Right cardiac atrium (tissue), 5 donors: ENCODE measurements at regions not wholly inside any gene's neighbourhood (a gene's known extent, or its start where the extent isn't known, plus 50 kb on each side); places are given as distances from the start of the nearest gene placed in this dataset.

ENCODE experiments used
- ATAC-seq, 2 donors: fragments of 200-7000 bp; cut with Tn5 transposase; one replicate each; pipeline versions ENCODE4 v1.8.0 to v1.9.1; 2020; ENCODE audit warnings: moderate library complexity in 2 of 2, mild to moderate bottlenecking in 1 of 2
- DNase-seq, 3 donors: peaks; one replicate each; pipeline ENCODE4 v3.0.0-alpha.2; 2020
- H3K27ac ChIP-seq: one replicate; pipeline ENCODE4 v1.5.1; 2013; ENCODE audit warnings: mild to moderate bottlenecking, low read length, control low read depth, moderate library complexity
- H3K27me3 ChIP-seq: one replicate; pipeline ENCODE4 v1.6.1; 2013; ENCODE audit not compliant: control insufficient read depth, insufficient read depth
- H3K4me1 ChIP-seq: one replicate; pipeline ENCODE4 v1.6.1; 2013; ENCODE audit warnings: low read length; ENCODE audit not compliant: control insufficient read depth, insufficient read depth
- H3K4me3 ChIP-seq: one replicate; pipeline ENCODE4 v1.5.1; 2013; ENCODE audit warnings: low read length, control low read depth
- H3K9me3 ChIP-seq: one replicate; pipeline ENCODE4 v1.6.1; 2013; ENCODE audit warnings: low read length; ENCODE audit not compliant: control insufficient read depth
- WGBS: extraction: QIAGEN DNeasy Blood & Tissue Kit; methylation state at CpG from one replicate; pipeline ENCODE4 v1.1.7; 2013; 5-methylcytosine and 5-hydroxymethylcytosine counted together
- intact Hi-C, 4 donors: fragments of 100-400 bp; cut with DNase I; formaldehyde crosslinking; loops; one replicate each; pipeline versions ENCODE4 v1.11.0 to v1.14.0; 2022 to 2023
- donor health status: healthy with polysubstance abuse.
- donor health status: DM: no; HTN: yes; CAD: no.
- donor health status: DM: no; HTN: no; CAD: no.
- donor health status: DM: no; HTN: yes; CAD: no; lungs with severe emphysema.
- donor health status: DM: yes; HTN: yes; CAD: no.

DNA sequence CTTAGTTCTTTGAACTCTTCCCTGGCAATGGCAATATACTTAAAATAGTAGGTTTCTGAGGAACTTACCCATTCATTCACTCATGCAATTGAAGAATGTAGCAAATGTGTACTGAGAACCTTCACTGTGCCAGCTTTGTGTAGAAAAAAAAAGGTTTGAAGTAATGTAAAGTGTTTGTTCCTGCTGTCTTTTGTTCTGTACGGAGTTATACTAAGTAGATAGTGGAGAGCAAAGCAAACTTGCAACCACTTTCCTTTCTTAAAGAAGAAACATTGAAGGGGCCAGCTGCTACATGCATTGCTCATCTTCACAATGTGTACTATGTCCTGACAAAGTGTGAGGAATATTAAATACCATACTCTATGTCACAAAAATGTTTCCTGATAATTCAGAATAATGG lies 68.9 kb upstream of the FREM2 start:
- ATAC-seq: no peak
- WGBS: 52% methylated on average over 1 of the region's 1 CpG

GRCh38 chr13:38618336-38618735 lies 68.5 kb upstream of the FREM2 start:
- intact Hi-C loops: no loop called here
- H3K4me1 ChIP-seq: no peaks in the 10 kb centered on the region
- WGBS: 68% methylated on average over 3 of the region's 3 CpGs
- H3K9me3 ChIP-seq: no peaks in the 10 kb centered on the region
- no peak overlapping the region for H3K27ac ChIP-seq
- no peak overlapping the region for H3K4me3 ChIP-seq
- H3K27me3 ChIP-seq: no peaks in the 10 kb centered on the region
- DNase-seq: no peak
- ATAC-seq: no peak

More for the DNA sequence above, 68.9 kb upstream of the FREM2 start:
- no peak for DNase-seq
- intact Hi-C loops: no loop called here
- Histone ChIP-seq H3K4me1 (no peaks in the 10 kb centered on the region), H3K27me3 (no peaks in the 10 kb centered on the region), H3K27ac (no peak overlapping the region), H3K9me3 (no peaks in the 10 kb centered on the region), H3K4me3 (no peak overlapping the region)

DNA sequence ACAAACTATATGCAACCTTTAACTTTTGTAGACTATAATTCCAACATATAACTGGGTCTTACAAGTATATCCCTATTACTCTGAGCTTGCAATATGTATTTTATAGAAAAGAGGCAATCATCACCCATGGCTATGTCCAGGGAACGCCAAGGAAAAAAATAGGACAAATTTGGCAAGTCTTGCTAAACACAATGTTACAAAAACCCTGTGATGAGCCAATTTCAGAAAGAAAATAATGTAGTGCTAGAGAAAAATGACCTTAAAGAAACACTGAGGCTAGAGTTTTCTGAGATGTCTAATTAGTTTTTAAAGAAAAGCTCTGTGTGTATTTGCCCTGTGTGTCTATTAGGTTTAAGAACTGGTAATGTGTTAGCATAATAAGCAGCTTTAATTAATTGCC lies 68.0 kb upstream of the FREM2 start:
- Histone ChIP-seq H3K27me3 (no peaks in the 10 kb centered on the region), H3K4me1 (no peaks in the 10 kb centered on the region), H3K4me3 (no peak overlapping the region), H3K27ac (no peak overlapping the region), H3K9me3 (no peaks in the 10 kb centered on the region)
- intact Hi-C loops: no loop called here
- 42% methylated on average over 1 of the region's 1 CpG for WGBS
- no peak for DNase-seq
- no peak for ATAC-seq

DNA sequence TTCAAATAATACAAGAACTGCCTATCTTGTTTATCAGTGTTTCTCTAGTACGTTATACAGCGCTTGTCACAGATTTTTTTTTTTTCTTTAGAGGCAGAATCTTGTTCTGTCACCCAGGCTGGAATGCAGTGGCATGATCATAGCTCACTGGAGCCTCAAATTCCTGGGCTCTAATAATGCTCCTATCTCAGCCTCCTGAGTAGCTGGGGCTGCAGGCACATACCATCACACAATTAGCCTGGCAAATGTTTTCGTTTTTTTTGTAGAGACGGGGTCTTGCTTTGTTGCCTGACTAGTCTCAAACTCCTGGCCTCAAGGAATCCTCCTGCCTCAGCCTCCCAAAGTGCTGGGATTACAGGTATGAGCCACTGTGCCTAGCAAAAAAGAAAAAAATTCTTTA lies 66.0 kb upstream of the FREM2 start:
- no peak for ATAC-seq
- Histone ChIP-seq H3K27ac (no peak overlapping the region), H3K27me3 (no peaks in the 10 kb centered on the region), H3K9me3 (no peaks in the 10 kb centered on the region), H3K4me3 (no peak overlapping the region), H3K4me1 (no peaks in the 10 kb centered on the region)
- no peak for DNase-seq
- WGBS: 58% methylated on average over 4 of the region's 4 CpGs
- intact Hi-C loops: no loop called here

DNA sequence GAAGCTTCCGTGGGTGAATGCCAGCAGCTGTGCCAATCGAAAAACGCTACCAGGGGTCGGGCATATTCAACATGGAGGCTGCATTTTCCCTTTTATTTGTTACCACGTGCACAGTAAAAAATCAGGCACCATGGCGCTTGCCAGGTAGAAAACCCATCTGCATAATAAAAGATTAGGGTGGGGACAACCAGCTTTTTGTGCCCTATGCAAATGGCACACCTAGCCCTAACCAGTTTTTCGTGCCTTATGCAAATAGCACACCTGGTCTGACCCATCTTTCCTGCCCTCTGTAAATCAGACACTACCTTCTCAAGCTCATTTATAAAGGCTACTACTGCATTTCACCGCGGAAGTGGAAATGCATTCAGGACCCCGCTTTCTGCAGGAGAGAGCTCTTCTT lies 62.1 kb upstream of the FREM2 start:
- no peaks in the 10 kb centered on the region for H3K9me3 ChIP-seq
- H3K4me3 ChIP-seq: no peak overlapping the region
- H3K4me1 ChIP-seq: peaks cover 2% of the 10 kb centered on the region
- DNase-seq: no peak
- no peaks in the 10 kb centered on the region for H3K27me3 ChIP-seq
- no peak for ATAC-seq
- no peak overlapping the region for H3K27ac ChIP-seq
- intact Hi-C loops: no loop called here
- WGBS: 44% methylated on average over 10 of the region's 10 CpGs

GRCh38 chr13:38628554-38628953 lies 58.3 kb upstream of the FREM2 start:
- WGBS: 66% methylated on average over 1 of the region's 1 CpG
- ATAC-seq (no peak), DNase-seq (no peak)
- Histone ChIP-seq H3K27me3 (no peaks in the 10 kb centered on the region), H3K4me3 (no peak overlapping the region), H3K9me3 (no peaks in the 10 kb centered on the region), H3K4me1 (peaks cover 2% of the 10 kb centered on the region), H3K27ac (no peak overlapping the region)
- intact Hi-C loops: no loop called here

DNA sequence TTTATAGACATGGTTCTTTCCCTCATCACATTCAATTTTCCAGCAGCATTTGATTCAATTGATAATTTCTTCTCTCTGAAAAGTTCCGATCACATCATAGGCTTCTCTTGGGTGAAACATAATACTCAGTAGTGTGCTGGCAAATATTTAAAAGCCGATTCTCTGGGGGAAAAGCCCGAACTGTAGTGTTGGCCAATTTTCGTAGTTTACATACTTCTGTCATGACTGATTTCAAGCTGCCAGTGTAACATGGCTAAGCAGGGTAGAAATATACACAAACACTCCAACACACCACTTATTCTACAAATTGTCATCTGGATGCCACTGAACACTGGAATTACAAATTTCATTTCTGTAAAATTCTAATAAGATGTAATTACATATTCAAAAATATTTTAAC lies 56.1 kb upstream of the FREM2 start:
- Histone ChIP-seq H3K27me3 (no peaks in the 10 kb centered on the region), H3K4me3 (no peak overlapping the region), H3K4me1 (peaks cover 2% of the 10 kb centered on the region), H3K27ac (no peak overlapping the region), H3K9me3 (no peaks in the 10 kb centered on the region)
- DNase-seq (no peak), ATAC-seq (no peak)
- 44% methylated on average over 4 of the region's 4 CpGs for WGBS
- intact Hi-C loops: no loop called here

DNA sequence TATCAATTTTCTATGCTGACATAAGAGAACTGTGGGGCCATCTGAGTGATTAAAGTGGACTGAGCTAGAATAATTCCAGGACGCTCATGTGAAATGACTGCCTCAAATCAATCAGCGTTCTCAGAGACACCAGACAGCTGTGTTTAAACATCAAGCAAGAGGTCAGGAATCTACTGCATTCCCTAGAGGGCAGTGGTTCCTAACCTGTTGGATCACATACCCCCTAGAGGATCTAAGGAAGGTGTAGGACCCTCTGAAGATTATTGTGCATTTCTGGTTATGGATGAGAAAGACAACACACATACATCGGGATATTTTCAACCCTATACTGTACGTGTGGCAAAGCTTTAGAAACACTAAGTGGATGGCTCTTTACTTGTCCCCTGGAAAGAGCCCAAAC lies 51.8 kb upstream of the FREM2 start:
- Histone ChIP-seq H3K4me1 (no peaks in the 10 kb centered on the region), H3K27ac (no peak overlapping the region), H3K27me3 (no peaks in the 10 kb centered on the region), H3K4me3 (no peak overlapping the region), H3K9me3 (no peaks in the 10 kb centered on the region)
- DNase-seq (no peak), ATAC-seq (no peak)
- WGBS: 77% methylated on average over 4 of the region's 4 CpGs
- intact Hi-C loops: no loop called here

GRCh38 chr13:38636073-38636472 lies 50.8 kb upstream of the FREM2 start:
- H3K9me3 ChIP-seq: no peaks in the 10 kb centered on the region
- H3K4me3 ChIP-seq: no peak overlapping the region
- intact Hi-C loops: no loop called here
- H3K27ac ChIP-seq: no peak overlapping the region
- H3K27me3 ChIP-seq: no peaks in the 10 kb centered on the region
- ATAC-seq: no peak
- no peaks in the 10 kb centered on the region for H3K4me1 ChIP-seq
- no peak for DNase-seq
- WGBS: 70% methylated on average over 3 of the region's 3 CpGs

GRCh38 chr13:38636761-38637160 lies 50.1 kb upstream of the FREM2 start:
- DNase-seq: no peak
- H3K9me3 ChIP-seq: no peaks in the 10 kb centered on the region
- H3K4me3 ChIP-seq: no peak overlapping the region
- intact Hi-C loops: no loop called here
- H3K27ac ChIP-seq: no peak overlapping the region
- H3K27me3 ChIP-seq: no peaks in the 10 kb centered on the region
- no peaks in the 10 kb centered on the region for H3K4me1 ChIP-seq
- ATAC-seq: no peak
- 61% methylated on average over 2 of the region's 2 CpGs for WGBS
